ENCODE measurements at regions not wholly inside any gene's neighbourhood (a gene's known extent, or its start where the extent isn't known, plus 50 kb on each side); places are given as distances from the start of the nearest gene placed in this dataset.
"Not testable (repeated sequence)": the region's sequence is repeated elsewhere in the genome, so short reads cannot be mapped to it uniquely, and the experiment has no call there.

DNA sequence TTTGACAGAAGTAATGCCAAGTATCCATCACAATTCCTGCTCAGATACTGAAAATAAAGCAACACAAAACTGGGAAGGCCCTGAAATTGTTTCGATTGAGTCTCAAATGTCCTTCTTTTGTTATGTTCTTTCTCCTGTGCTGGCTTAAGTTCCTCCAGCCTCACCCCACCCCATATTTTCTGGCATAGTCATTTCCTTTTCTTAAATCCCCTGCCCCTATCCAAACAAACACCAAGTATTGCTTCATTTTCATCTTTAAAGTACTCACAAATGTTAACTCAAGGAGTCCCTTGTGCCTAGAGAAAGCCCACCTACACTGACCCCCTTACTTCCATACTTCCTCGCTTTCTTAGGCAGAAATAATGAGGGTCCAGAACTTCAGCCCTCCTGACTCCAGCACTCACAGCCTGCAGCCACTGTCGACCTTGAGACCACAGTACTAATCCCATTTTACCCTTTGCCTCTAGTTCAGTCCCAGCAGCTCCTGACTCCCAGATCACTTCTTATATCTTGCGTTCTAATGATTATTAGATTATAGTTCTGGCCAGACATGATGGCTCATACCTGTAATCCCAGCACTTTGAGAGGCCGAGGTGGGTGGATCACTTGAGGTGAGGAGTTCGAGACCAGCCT, 73.2 kb upstream of the ST8SIA6 start:
- Histone ChIP-seq H3K27ac (no peak overlapping the region), H3K36me3 (no peaks in the 10 kb centered on the region), H3K4me1 (peaks cover 0 to 6% (median 0%) of the 10 kb centered on the region in 4 donors), H3K9me3 (no peaks in the 10 kb centered on the region), H3K4me3 (no peak overlapping the region), H3K27me3 (no peaks in the 10 kb centered on the region)
- no peak for DNase-seq
- TF ChIP-seq CTCF (IDR thresholded peaks at IDR 0.05) (no peak), EP300 (IDR thresholded peaks at IDR 0.05) (no peak), POLR2A (IDR thresholded peaks at IDR 0.05) (no peak), POLR2AphosphoS5 (IDR thresholded peaks at IDR 0.05) (no peak)
- ATAC-seq (ENCODE audit: low FRiP score in 2 of 2), result no peak
- 63 to 77% methylated on average over 6 of the region's 6 CpGs for WGBS, 2 donors

DNA sequence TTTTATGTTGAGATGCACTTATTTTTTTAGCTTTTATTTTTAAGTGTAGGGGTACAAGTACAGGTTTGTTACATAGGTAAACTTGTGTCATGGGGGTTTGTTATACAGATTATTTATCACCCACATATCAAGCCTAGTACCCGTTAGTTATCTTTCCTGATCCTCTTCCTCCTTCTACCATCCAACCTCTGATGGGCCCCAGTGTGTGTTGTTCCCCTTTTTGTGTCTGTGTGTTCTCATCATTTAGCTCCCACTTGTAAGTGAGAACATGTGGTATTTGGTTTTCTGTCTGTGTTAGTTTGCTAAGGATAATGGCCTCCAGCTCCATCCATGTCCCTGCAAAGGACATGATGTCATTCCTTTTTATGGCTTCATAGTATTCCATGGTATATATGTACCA, 72.2 kb upstream of the ST8SIA6 start:
- WGBS, 2 donors, result 65 to 85% methylated on average over 1 of the region's 1 CpG

DNA sequence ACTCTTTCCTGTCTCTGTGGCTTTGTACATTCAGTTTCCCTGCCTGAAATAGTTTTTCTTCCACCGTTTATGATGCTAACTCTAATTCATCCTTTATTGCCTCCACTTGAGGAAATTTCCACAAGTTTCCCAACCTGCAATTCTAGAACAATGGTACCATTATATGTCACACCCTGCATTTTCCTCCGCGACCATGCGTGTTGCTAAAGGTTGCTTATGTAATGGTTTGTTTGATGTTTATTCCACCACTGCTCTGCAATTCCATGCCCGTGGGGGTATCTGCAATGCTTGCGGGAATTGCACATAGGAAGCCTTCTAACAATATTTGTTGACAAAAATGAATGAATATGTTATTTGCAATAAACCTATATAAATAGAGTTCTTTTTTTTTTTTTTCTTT, 69.5 kb upstream of the ST8SIA6 start:
- ATAC-seq (ENCODE audit: low FRiP score in 2 of 2) (no peak), DNase-seq (no peak)
- no peaks in the 10 kb centered on the region for H3K9me3 ChIP-seq
- H3K4me3 ChIP-seq, result no peak overlapping the region
- peaks cover 0 to 6% (median 0%) of the 10 kb centered on the region in 4 donors for H3K4me1 ChIP-seq
- H3K36me3 ChIP-seq, result no peaks in the 10 kb centered on the region
- H3K27ac ChIP-seq, result no peak overlapping the region
- WGBS, 2 donors, result 80 to 86% methylated on average over 6 of the region's 6 CpGs
- no peaks in the 10 kb centered on the region for H3K27me3 ChIP-seq
- no peak for TF ChIP-seq POLR2AphosphoS5 (IDR thresholded peaks at IDR 0.05)
- no peak for TF ChIP-seq CTCF (IDR thresholded peaks at IDR 0.05)
- TF ChIP-seq EP300 (IDR thresholded peaks at IDR 0.05), result no peak
- no peak for TF ChIP-seq POLR2A (IDR thresholded peaks at IDR 0.05)

More for the DNA sequence above, 72.2 kb upstream of the ST8SIA6 start:
- not testable (repeated sequence) for H3K27ac ChIP-seq; ATAC-seq (ENCODE audit: low FRiP score in 2 of 2); H3K9me3 ChIP-seq; H3K4me1 ChIP-seq; H3K4me3 ChIP-seq; H3K27me3 ChIP-seq; H3K36me3 ChIP-seq; DNase-seq

DNA sequence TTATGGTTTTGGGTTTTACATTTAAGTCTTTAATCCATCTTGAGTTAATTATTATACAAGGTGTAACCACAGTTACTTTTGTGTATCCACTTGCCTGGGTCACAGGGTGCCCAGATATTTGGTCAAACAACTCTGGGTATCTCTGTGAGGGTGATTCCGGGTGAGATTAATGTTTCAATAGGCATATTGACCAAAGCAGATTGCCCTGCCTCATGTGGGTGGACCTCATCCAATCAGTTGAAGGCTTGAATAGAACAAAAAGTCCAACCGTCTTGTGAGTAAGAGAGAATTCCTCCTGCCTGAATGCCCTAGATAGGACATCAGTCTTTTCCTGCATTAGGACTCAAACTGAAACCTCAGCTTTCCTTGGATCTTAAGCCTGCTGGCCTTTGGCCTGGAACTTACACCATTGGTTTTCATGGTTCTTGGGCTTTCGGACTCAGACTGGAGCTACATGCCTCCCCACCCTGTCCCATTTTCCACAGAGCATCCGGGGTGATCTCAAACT, 68.9 kb upstream of the ST8SIA6 start:
- Histone ChIP-seq H3K36me3 (no peaks in the 10 kb centered on the region), H3K27ac (no peak overlapping the region), H3K9me3 (no peaks in the 10 kb centered on the region), H3K4me3 (no peak overlapping the region), H3K27me3 (no peaks in the 10 kb centered on the region), H3K4me1 (peaks cover 0 to 6% (median 0%) of the 10 kb centered on the region in 4 donors)
- WGBS, 2 donors, result 82 to 86% methylated on average over 4 of the region's 4 CpGs
- no peak for DNase-seq
- no peak for ATAC-seq (ENCODE audit: low FRiP score in 2 of 2)
- TF ChIP-seq EP300 (IDR thresholded peaks at IDR 0.05), result no peak
- no peak for TF ChIP-seq POLR2AphosphoS5 (IDR thresholded peaks at IDR 0.05)
- no peak for TF ChIP-seq POLR2A (IDR thresholded peaks at IDR 0.05)
- TF ChIP-seq CTCF (IDR thresholded peaks at IDR 0.05), result no peak

GRCh38 chr10:17522269-17522668, 67.9 kb upstream of the ST8SIA6 start:
- DNase-seq; ATAC-seq (ENCODE audit: low FRiP score in 2 of 2): not testable (repeated sequence)

GRCh38 chr10:17519457-17519856, 65.1 kb upstream of the ST8SIA6 start:
- Histone ChIP-seq H3K27me3 (no peaks in the 10 kb centered on the region), H3K9me3 (no peaks in the 10 kb centered on the region), H3K4me3 (no peak overlapping the region), H3K36me3 (no peaks in the 10 kb centered on the region), H3K27ac (no peak overlapping the region), H3K4me1 (no peaks in the 10 kb centered on the region)
- ATAC-seq (ENCODE audit: low FRiP score in 2 of 2), result no peak
- no peak for TF ChIP-seq EP300 (IDR thresholded peaks at IDR 0.05)
- TF ChIP-seq POLR2AphosphoS5 (IDR thresholded peaks at IDR 0.05), result no peak
- no peak for TF ChIP-seq POLR2A (IDR thresholded peaks at IDR 0.05)
- TF ChIP-seq CTCF (IDR thresholded peaks at IDR 0.05), result no peak
- no peak for DNase-seq

More at GRCh38 chr10:17522269-17522668, 67.9 kb upstream of the ST8SIA6 start:
- H3K27me3 ChIP-seq, H3K4me3 ChIP-seq, H3K36me3 ChIP-seq, H3K4me1 ChIP-seq, H3K27ac ChIP-seq, H3K9me3 ChIP-seq: not testable (repeated sequence)
- WGBS, 2 donors, result 73 to 87% methylated on average over 2 of the region's 2 CpGs

All from upper lobe of left lung (tissue), 6 donors.